CD14-positive monocyte (primary cell): ENCODE measurements at regions not wholly inside any gene's neighbourhood (a gene's known extent, or its start where the extent isn't known, plus 50 kb on each side); places are given as distances from the start of the nearest gene placed in this dataset.
A peak's percentile ranks its signal among the peaks of the same experiment; 100 is the strongest.

Source experiments
- DNase-seq, 3 donors: peaks; one replicate each; pipeline ENCODE4 v3.0.0-alpha.2; 2011 to 2022
- H2AFZ ChIP-seq: 2 replicates; pipeline ENCODE4 v1.6.0; 2012; ENCODE audit warnings: mild to moderate bottlenecking, low read depth, low read length, inconsistent platforms; ENCODE audit not compliant: insufficient read depth, poor library complexity, severe bottlenecking
- H3K27ac ChIP-seq, 2 donors: 1 replicate in 1 of 2; 2 replicates in 1 of 2; pipeline ENCODE4 v1.5.1; 2012 to 2013; ENCODE audit warnings: low read length in 2 of 2, control low read depth in 1 of 2, inconsistent platforms in 1 of 2, low read depth in 1 of 2, mild to moderate bottlenecking in 1 of 2
- H3K27me3 ChIP-seq, 2 donors: one replicate each; pipeline versions ENCODE4 v1.6.0 to v1.6.1; 2011 to 2013; ENCODE audit warnings: low read length in 2 of 2; ENCODE audit not compliant: control insufficient read depth in 2 of 2, insufficient read depth in 2 of 2
- H3K36me3 ChIP-seq, 2 donors: replicated peaks in 1 of 2; 1 replicate in 1 of 2; 2 replicates in 1 of 2; pipeline versions ENCODE4 v1.5.1 to v1.6.1; 2012 to 2013; ENCODE audit warnings: low read length in 2 of 2, control low read depth in 1 of 2, inconsistent platforms in 1 of 2, mild to moderate bottlenecking in 1 of 2; ENCODE audit not compliant: insufficient read depth in 2 of 2, control insufficient read depth in 1 of 2
- H3K4me1 ChIP-seq, 2 donors: 1 replicate in 1 of 2; 2 replicates in 1 of 2; pipeline versions ENCODE4 v1.5.1 to v1.6.1; 2012 to 2013; ENCODE audit warnings: low read length in 2 of 2, control low read depth in 1 of 2, inconsistent platforms in 1 of 2, mild to moderate bottlenecking in 1 of 2, moderate library complexity in 1 of 2; ENCODE audit not compliant: insufficient read depth in 2 of 2, control insufficient read depth in 1 of 2
- H3K4me2 ChIP-seq: replicated peaks from 2 replicates; pipeline ENCODE3; 2012; ENCODE audit warnings: low read length, moderate library complexity, mild to moderate bottlenecking; ENCODE audit not compliant: poor library complexity, severe bottlenecking; ENCODE audit errors: extremely low read depth
- H3K4me3 ChIP-seq, 3 experiments: fragments of 200-600 bp in 1 of 3; sonication (generic) in 1 of 3; replicated peaks in 1 of 3; 1 replicate in 2 of 3; 2 replicates in 1 of 3; pipeline ENCODE4 v1.5.1; 2011 to 2013; ENCODE audit warnings: low read length in 3 of 3, mild to moderate bottlenecking in 3 of 3, control low read depth in 2 of 3, low read depth in 2 of 3, inconsistent platforms in 1 of 3, moderate library complexity in 1 of 3
- H3K79me2 ChIP-seq: 2 replicates; pipeline ENCODE4 v1.6.0; 2012; ENCODE audit warnings: mild to moderate bottlenecking, control low read depth, inconsistent platforms, low read length, moderate library complexity; ENCODE audit not compliant: insufficient read depth
- H3K9ac ChIP-seq: 2 replicates; pipeline ENCODE4 v1.6.0; 2017; ENCODE audit warnings: low read length, mild to moderate bottlenecking; ENCODE audit not compliant: insufficient read depth, poor library complexity, severe bottlenecking
- H3K9me3 ChIP-seq, 2 donors: replicated peaks in 1 of 2; 1 replicate in 1 of 2; 2 replicates in 1 of 2; pipeline versions ENCODE4 v1.5.1 to v1.6.1; 2012 to 2013; ENCODE audit warnings: low read length in 2 of 2, control low read depth in 1 of 2; ENCODE audit not compliant: control insufficient read depth in 1 of 2, insufficient read depth in 1 of 2
- H4K20me1 ChIP-seq: 2 replicates; pipeline ENCODE4 v1.6.0; 2012; ENCODE audit warnings: mild to moderate bottlenecking, low read length, control low read depth, moderate library complexity; ENCODE audit not compliant: insufficient read depth
- H3K27ac Mint-ChIP-seq, 7 donors: one replicate each; pipeline ENCODE4 v1.8.0; 2020; ENCODE audit warnings: mild to moderate bottlenecking in 7 of 7, mixed read lengths in 7 of 7, moderate library complexity in 6 of 7, inconsistent platforms in 2 of 7
- H3K27me3 Mint-ChIP-seq, 3 donors: one replicate each; pipeline ENCODE4 v1.8.0; 2021 to 2022; ENCODE audit warnings: low read depth in 3 of 3, mild to moderate bottlenecking in 3 of 3, mixed read lengths in 3 of 3, moderate library complexity in 3 of 3, inconsistent platforms in 1 of 3
- H3K36me3 Mint-ChIP-seq, 2 donors: one replicate each; pipeline ENCODE4 v1.8.0; 2020; ENCODE audit warnings: mixed read lengths in 2 of 2, inconsistent platforms in 1 of 2, mild to moderate bottlenecking in 1 of 2
- H3K4me1 Mint-ChIP-seq: one replicate; pipeline ENCODE4 v1.8.0; 2020; ENCODE audit warnings: mild to moderate bottlenecking, mixed read lengths
- H3K4me3 Mint-ChIP-seq, 2 donors: one replicate each; pipeline ENCODE4 v1.8.0; 2020; ENCODE audit warnings: mild to moderate bottlenecking in 2 of 2, mixed read lengths in 2 of 2, moderate library complexity in 1 of 2
- H3K9me3 Mint-ChIP-seq, 7 donors: one replicate each; pipeline ENCODE4 v1.8.0; 2020 to 2022; ENCODE audit warnings: mixed read lengths in 7 of 7, mild to moderate bottlenecking in 6 of 7, moderate library complexity in 6 of 7, inconsistent platforms in 2 of 7
- WGBS: methylation state at CpG from one replicate; pipeline ENCODE4 v1.1.5; 2013; ENCODE audit warnings: missing lambda C conversion rate; ENCODE audit not compliant: insufficient coverage; 5-methylcytosine and 5-hydroxymethylcytosine counted together
- intact Hi-C, 2 donors: fragments of 100-400 bp; cut with micrococcal nuclease; formaldehyde crosslinking; loops; one replicate each; pipeline versions ENCODE4 v1.15.0 to v1.15.1; 2023
- TF ChIP-seq, protein P1 (sequence below): fragments of 200-600 bp; IDR thresholded peaks from one replicate; pipeline ENCODE4 v1.8.0; 2022; ENCODE audit warnings: antibody characterized with exemption, mild to moderate bottlenecking

DNA sequence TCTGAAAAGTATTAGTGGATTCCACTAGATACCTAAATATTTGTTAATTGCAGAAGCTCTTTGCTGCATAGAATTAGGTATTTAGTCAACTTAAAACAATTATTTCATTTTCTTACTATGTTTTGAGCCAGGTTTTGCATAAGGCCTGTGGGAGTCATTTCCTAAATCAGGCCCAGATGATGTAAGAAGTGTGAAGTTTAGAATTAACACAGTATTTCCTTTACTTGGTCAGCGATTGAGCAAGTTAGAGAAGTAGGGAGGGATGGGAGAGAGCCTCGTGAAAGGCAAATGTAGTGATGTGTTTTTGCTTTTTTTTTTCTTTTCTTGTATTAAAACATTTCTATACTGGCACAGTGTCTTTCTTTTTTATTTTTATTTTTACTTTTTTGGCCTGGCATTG, 711.1 kb downstream of the HDGFL1 start:
- H3K36me3 ChIP-seq: no peaks in the 10 kb centered on the region
- peaks cover 0 to 3% (median 0%) of the 10 kb centered on the region in 7 donors for H3K9me3 Mint-ChIP-seq
- H3K9ac ChIP-seq: no peak overlapping the region
- H3K36me3 Mint-ChIP-seq: no peaks in the 10 kb centered on the region
- H3K27ac ChIP-seq: no peak overlapping the region
- DNase-seq: peak; percentile 2 to 40 (median 4)
- no peak overlapping the region for H3K4me2 ChIP-seq
- H3K4me3 ChIP-seq: no peak overlapping the region
- no peak overlapping the region for H3K4me3 Mint-ChIP-seq
- intact Hi-C loops: no loop called here
- peaks cover 0 to 3% (median 0%) of the 10 kb centered on the region in 3 donors for H3K27me3 Mint-ChIP-seq
- no CpG with 5 or more reads among the region's 2 CpGs for WGBS
- H3K9me3 ChIP-seq: no peaks in the 10 kb centered on the region
- TF ChIP-seq, protein P1, sequence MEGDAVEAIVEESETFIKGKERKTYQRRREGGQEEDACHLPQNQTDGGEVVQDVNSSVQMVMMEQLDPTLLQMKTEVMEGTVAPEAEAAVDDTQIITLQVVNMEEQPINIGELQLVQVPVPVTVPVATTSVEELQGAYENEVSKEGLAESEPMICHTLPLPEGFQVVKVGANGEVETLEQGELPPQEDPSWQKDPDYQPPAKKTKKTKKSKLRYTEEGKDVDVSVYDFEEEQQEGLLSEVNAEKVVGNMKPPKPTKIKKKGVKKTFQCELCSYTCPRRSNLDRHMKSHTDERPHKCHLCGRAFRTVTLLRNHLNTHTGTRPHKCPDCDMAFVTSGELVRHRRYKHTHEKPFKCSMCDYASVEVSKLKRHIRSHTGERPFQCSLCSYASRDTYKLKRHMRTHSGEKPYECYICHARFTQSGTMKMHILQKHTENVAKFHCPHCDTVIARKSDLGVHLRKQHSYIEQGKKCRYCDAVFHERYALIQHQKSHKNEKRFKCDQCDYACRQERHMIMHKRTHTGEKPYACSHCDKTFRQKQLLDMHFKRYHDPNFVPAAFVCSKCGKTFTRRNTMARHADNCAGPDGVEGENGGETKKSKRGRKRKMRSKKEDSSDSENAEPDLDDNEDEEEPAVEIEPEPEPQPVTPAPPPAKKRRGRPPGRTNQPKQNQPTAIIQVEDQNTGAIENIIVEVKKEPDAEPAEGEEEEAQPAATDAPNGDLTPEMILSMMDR: no peak
- H3K4me1 ChIP-seq: peaks cover 7% of the 10 kb centered on the region in 2 donors
- no peaks in the 10 kb centered on the region for H3K27me3 ChIP-seq
- H4K20me1 ChIP-seq: no peaks in the 10 kb centered on the region
- H3K27ac Mint-ChIP-seq: peak overlapping the region in 2 of 7 donors; percentile 10 to 88
- H3K79me2 ChIP-seq: no peaks in the 10 kb centered on the region
- H2AFZ ChIP-seq: no peak overlapping the region
- H3K4me1 Mint-ChIP-seq: peaks cover 9% of the 10 kb centered on the region

DNA sequence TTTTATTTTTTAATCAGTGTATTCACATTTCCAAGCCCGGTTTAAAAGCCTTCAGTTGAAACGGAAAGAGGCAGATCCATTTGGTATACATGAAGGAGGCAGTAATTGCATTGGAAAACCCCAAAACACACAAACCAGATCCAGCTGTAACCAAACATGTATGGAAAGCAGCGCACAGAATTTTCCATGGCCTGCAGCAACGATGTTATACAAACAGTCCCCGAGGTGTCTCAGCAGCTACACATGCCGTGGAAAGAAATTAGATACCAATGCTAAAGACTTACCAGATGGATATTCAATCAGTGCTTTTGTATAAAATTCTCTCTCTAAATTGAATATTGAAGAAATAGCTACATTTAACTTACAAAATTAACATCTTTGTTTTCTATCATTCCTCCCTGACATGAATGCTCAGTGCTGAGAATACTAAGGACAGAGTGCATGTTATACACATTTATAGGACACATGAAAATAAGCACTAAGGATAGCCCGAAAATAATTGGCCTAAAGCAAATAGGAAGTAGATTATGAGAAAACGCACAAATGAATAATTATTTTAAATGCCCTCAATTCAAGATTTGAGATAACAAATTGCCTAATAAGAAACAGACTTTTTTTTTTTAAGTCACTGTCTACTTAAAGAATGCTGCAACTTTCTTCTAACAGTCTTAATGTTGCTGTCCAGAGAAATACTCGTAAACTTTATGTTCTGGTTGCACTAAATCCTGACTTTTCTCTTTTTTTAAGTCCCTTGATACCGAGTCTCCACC, 713.1 kb downstream of the HDGFL1 start:
- H3K4me3 Mint-ChIP-seq: no peak overlapping the region
- WGBS: 98% methylated on average over 4 of the region's 10 CpGs
- Histone ChIP-seq H3K9me3 (peaks cover 0 to 3% of the 10 kb centered on the region in 2 donors), H3K27me3 (no peaks in the 10 kb centered on the region), H3K27ac (no peak overlapping the region), H3K4me2 (no peak overlapping the region), H3K4me1 (peaks cover 7% of the 10 kb centered on the region in 2 donors), H2AFZ (no peak overlapping the region), H3K79me2 (no peaks in the 10 kb centered on the region), H3K36me3 (no peaks in the 10 kb centered on the region), H3K9ac (no peak overlapping the region), H4K20me1 (no peaks in the 10 kb centered on the region), H3K4me3 (no peak overlapping the region)
- peaks cover 0 to 6% (median 3%) of the 10 kb centered on the region in 7 donors for H3K9me3 Mint-ChIP-seq
- DNase-seq: no peak
- H3K4me1 Mint-ChIP-seq: peaks cover 9% of the 10 kb centered on the region
- no peaks in the 10 kb centered on the region for H3K36me3 Mint-ChIP-seq
- peaks cover 0 to 3% (median 0%) of the 10 kb centered on the region in 3 donors for H3K27me3 Mint-ChIP-seq
- H3K27ac Mint-ChIP-seq: no peak overlapping the region
- intact Hi-C loops: no loop called here
- TF ChIP-seq, protein P1: no peak
